ENCODE measurements at regions not wholly inside any gene's neighbourhood (a gene's known extent, or its start where the extent isn't known, plus 50 kb on each side); places are given as distances from the start of the nearest gene placed in this dataset.

DNA sequence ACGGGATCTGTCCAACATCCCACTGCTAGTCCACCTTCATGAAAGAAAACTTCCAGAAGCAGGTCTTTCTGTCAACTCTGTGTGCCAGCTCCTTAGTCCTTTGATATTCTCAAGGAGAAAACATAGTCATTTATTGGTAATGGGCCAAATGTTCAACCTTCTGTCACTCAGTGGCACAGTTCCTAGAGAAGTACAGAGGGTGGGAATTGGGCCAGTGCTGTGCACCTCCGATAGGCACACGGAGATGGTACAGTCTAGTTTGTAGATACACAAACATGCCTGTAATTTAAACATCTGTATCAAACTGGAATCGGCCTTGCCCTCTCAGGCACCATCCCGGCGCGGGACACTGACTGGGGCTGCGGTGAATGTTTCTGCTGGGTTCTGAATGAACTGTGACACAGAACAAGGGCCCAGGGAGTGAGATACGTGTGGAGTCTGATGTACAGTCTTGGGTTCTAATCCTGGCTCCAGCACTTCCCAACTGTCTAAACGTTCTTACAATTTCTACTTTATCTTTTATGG lies 213.9 kb upstream of the SHH start:
- H3K27me3 ChIP-seq (ENCODE audit: control insufficient read depth in 4 of 4, insufficient read depth in 4 of 4, low read length in 3 of 4), result no peaks in the 10 kb centered on the region
- no peak for DNase-seq (ENCODE audit: low spot score)
- no peaks in the 10 kb centered on the region for H3K4me1 ChIP-seq (ENCODE audit: control insufficient read depth in 4 of 4, insufficient read depth in 4 of 4, low read length in 3 of 4)
- no peaks in the 10 kb centered on the region for H3K9me3 ChIP-seq (ENCODE audit: control insufficient read depth in 4 of 4, low read length in 3 of 4)
- H3K4me3 ChIP-seq (ENCODE audit: low read depth in 1 of 3, low read length in 3 of 3), result no peak overlapping the region
- no peaks in the 10 kb centered on the region for H3K36me3 ChIP-seq (ENCODE audit: control insufficient read depth in 4 of 4, insufficient read depth in 3 of 4, low read depth in 1 of 4, low read length in 3 of 4)
- no peak overlapping the region for H3K9ac ChIP-seq (ENCODE audit: low read depth in 1 of 2, low read length in 2 of 2)
- no peak for TF ChIP-seq SP1 (IDR thresholded peaks at IDR 0.05)
- TF ChIP-seq RAD21 (IDR thresholded peaks at IDR 0.05), result no peak
- TF ChIP-seq GABPA (IDR thresholded peaks at IDR 0.05 in 1 of 2, conservative IDR thresholded peaks at IDR 0.05 in 1 of 2), result no peak
- no peak for TF ChIP-seq FOXA2 (IDR thresholded peaks at IDR 0.05)
- TF ChIP-seq, protein P1, sequence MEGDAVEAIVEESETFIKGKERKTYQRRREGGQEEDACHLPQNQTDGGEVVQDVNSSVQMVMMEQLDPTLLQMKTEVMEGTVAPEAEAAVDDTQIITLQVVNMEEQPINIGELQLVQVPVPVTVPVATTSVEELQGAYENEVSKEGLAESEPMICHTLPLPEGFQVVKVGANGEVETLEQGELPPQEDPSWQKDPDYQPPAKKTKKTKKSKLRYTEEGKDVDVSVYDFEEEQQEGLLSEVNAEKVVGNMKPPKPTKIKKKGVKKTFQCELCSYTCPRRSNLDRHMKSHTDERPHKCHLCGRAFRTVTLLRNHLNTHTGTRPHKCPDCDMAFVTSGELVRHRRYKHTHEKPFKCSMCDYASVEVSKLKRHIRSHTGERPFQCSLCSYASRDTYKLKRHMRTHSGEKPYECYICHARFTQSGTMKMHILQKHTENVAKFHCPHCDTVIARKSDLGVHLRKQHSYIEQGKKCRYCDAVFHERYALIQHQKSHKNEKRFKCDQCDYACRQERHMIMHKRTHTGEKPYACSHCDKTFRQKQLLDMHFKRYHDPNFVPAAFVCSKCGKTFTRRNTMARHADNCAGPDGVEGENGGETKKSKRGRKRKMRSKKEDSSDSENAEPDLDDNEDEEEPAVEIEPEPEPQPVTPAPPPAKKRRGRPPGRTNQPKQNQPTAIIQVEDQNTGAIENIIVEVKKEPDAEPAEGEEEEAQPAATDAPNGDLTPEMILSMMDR (IDR thresholded peaks at IDR 0.05; ENCODE audit: low read depth, low read length, missing input control), result no peak
- TF ChIP-seq JUND (IDR thresholded peaks at IDR 0.05), result no peak
- no peak for TF ChIP-seq EGR1 (IDR thresholded peaks at IDR 0.05; ENCODE audit: low read depth in 2 of 2)
- no peak for TF ChIP-seq NR2F2 (IDR thresholded peaks at IDR 0.05)
- TF ChIP-seq, protein P2, sequence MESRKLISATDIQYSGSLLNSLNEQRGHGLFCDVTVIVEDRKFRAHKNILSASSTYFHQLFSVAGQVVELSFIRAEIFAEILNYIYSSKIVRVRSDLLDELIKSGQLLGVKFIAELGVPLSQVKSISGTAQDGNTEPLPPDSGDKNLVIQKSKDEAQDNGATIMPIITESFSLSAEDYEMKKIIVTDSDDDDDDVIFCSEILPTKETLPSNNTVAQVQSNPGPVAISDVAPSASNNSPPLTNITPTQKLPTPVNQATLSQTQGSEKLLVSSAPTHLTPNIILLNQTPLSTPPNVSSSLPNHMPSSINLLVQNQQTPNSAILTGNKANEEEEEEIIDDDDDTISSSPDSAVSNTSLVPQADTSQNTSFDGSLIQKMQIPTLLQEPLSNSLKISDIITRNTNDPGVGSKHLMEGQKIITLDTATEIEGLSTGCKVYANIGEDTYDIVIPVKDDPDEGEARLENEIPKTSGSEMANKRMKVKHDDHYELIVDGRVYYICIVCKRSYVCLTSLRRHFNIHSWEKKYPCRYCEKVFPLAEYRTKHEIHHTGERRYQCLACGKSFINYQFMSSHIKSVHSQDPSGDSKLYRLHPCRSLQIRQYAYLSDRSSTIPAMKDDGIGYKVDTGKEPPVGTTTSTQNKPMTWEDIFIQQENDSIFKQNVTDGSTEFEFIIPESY (IDR thresholded peaks at IDR 0.05), result no peak
- TF ChIP-seq, protein P3, sequence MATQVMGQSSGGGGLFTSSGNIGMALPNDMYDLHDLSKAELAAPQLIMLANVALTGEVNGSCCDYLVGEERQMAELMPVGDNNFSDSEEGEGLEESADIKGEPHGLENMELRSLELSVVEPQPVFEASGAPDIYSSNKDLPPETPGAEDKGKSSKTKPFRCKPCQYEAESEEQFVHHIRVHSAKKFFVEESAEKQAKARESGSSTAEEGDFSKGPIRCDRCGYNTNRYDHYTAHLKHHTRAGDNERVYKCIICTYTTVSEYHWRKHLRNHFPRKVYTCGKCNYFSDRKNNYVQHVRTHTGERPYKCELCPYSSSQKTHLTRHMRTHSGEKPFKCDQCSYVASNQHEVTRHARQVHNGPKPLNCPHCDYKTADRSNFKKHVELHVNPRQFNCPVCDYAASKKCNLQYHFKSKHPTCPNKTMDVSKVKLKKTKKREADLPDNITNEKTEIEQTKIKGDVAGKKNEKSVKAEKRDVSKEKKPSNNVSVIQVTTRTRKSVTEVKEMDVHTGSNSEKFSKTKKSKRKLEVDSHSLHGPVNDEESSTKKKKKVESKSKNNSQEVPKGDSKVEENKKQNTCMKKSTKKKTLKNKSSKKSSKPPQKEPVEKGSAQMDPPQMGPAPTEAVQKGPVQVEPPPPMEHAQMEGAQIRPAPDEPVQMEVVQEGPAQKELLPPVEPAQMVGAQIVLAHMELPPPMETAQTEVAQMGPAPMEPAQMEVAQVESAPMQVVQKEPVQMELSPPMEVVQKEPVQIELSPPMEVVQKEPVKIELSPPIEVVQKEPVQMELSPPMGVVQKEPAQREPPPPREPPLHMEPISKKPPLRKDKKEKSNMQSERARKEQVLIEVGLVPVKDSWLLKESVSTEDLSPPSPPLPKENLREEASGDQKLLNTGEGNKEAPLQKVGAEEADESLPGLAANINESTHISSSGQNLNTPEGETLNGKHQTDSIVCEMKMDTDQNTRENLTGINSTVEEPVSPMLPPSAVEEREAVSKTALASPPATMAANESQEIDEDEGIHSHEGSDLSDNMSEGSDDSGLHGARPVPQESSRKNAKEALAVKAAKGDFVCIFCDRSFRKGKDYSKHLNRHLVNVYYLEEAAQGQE (IDR thresholded peaks at IDR 0.05), result no peak
- WGBS, result 86% methylated on average over 10 of the region's 10 CpGs
- H3K27ac ChIP-seq (ENCODE audit: low read depth in 1 of 2, low read length in 2 of 2), result no peak overlapping the region

DNA sequence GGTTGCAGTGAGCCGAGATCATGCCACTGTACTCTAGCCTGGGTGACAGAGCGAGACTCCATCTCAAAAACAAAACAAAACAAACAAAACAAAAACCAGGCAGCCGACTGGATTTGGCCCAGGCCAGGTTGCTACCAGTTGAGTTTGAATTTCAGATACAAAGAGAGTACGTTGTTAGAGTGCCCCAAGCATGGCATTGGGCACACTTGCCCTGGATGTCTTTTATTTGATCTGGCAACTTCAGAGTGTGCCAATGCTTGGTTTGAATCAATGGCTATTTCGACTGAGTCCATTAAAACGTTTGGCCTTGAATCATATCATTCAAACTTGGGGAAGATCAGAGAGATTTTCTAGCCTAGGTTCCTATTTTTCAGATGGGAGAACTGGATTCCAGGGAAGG lies 213.4 kb upstream of the SHH start:
- no peaks in the 10 kb centered on the region for H3K9me3 ChIP-seq (ENCODE audit: control insufficient read depth in 4 of 4, low read length in 3 of 4)
- no peak overlapping the region for H3K4me3 ChIP-seq (ENCODE audit: low read depth in 1 of 3, low read length in 3 of 3)
- H3K27ac ChIP-seq (ENCODE audit: low read depth in 1 of 2, low read length in 2 of 2), result no peak overlapping the region
- 32% methylated on average over 6 of the region's 6 CpGs for WGBS
- no peaks in the 10 kb centered on the region for H3K36me3 ChIP-seq (ENCODE audit: control insufficient read depth in 4 of 4, insufficient read depth in 3 of 4, low read depth in 1 of 4, low read length in 3 of 4)
- no peaks in the 10 kb centered on the region for H3K27me3 ChIP-seq (ENCODE audit: control insufficient read depth in 4 of 4, insufficient read depth in 4 of 4, low read length in 3 of 4)
- no peak overlapping the region for H3K9ac ChIP-seq (ENCODE audit: low read depth in 1 of 2, low read length in 2 of 2)
- no peak for TF ChIP-seq FOXA2 (IDR thresholded peaks at IDR 0.05)
- TF ChIP-seq EGR1 (IDR thresholded peaks at IDR 0.05; ENCODE audit: low read depth in 2 of 2), result no peak
- TF ChIP-seq, protein P4, sequence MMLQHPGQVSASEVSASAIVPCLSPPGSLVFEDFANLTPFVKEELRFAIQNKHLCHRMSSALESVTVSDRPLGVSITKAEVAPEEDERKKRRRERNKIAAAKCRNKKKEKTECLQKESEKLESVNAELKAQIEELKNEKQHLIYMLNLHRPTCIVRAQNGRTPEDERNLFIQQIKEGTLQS (IDR thresholded peaks at IDR 0.05), result no peak
- TF ChIP-seq HNF4A (conservative IDR thresholded peaks at IDR 0.05), result no peak
- TF ChIP-seq, protein P1 (IDR thresholded peaks at IDR 0.05; ENCODE audit: low read depth, low read length, missing input control), result no peak
- TF ChIP-seq SP1 (IDR thresholded peaks at IDR 0.05), result no peak
- H3K4me1 ChIP-seq (ENCODE audit: control insufficient read depth in 4 of 4, insufficient read depth in 4 of 4, low read length in 3 of 4), result no peaks in the 10 kb centered on the region
- DNase-seq (ENCODE audit: low spot score), result no peak
